HCT116 (cell line): ENCODE measurements at regions not wholly inside any gene's neighbourhood (a gene's known extent, or its start where the extent isn't known, plus 50 kb on each side); places are given as distances from the start of the nearest gene placed in this dataset.

Experiments
- ATAC-seq: fragments of 200-7000 bp; cut with Tn5 transposase; 2 replicates; pipeline ENCODE4 v1.9.1; 2020; ENCODE audit warnings: mild to moderate bottlenecking, moderate library complexity
- BruUV-seq: library from RNA; stranded (reverse); fragments of 400-500 nt; replicated peaks from 2 replicates; lab custom pipeline; 2021; lab: Mats Ljungman, UMichigan
- CTCF ChIA-PET: fragments of 300-600 bp; sonication (Branson Sonifier 250); formaldehyde crosslinking; loops from one replicate; lab custom pipeline; 2021; ENCODE audit warnings: antibody characterized with exemption; lab: Charles Lee
- POLR2A ChIA-PET: fragments of 300-600, 350-600 bp; sonication (Branson Sonifier 250); formaldehyde crosslinking; loops from one replicate; lab custom pipeline; 2021; ENCODE audit warnings: antibody characterized with exemption; lab: Charles Lee
- RAD21 ChIA-PET, 2 experiments: fragments of 300-600 bp; sonication (Branson Sonifier 250); formaldehyde crosslinking; loops; one replicate each; lab custom pipeline; 2023; ENCODE audit warnings: low total read pairs in 2 of 2; ENCODE audit not compliant: uncharacterized antibody in 2 of 2, unreplicated experiment in 2 of 2, low non-redundant PET in 1 of 2; lab: Charles Lee
- DNase-seq: peaks from one replicate; pipeline ENCODE4 v3.0.0-alpha.2; 2010; ENCODE audit warnings: low read depth, low spot score
- H2AFZ ChIP-seq: fragments of 200-600 bp; shearing (Covaris generic), sonication (generic); 2 replicates; pipeline ENCODE4 v1.6.1; 2017; ENCODE audit warnings: low read depth, mixed run types, mixed read lengths, antibody characterized with exemption, low read length; ENCODE audit not compliant: poor library complexity, severe bottlenecking
- H3K27ac ChIP-seq: 2 replicates; pipeline ENCODE4 v1.5.1; 2012; ENCODE audit warnings: low read depth, low read length
- H3K27me3 ChIP-seq: fragments of 200-600 bp; sonication (generic); 2 replicates; pipeline ENCODE4 v1.6.1; 2016; ENCODE audit warnings: mixed run types, low read length, mixed read lengths; ENCODE audit not compliant: insufficient read depth
- H3K36me3 ChIP-seq, 2 experiments: fragments of 200-500 bp in 1 of 2; fragments of 200-600 bp in 1 of 2; sonication (Bioruptor generic) in 1 of 2; sonication (generic) in 1 of 2; 2 replicates each; pipeline versions ENCODE4 v1.5.1 to v1.6.1; 2014 to 2016; ENCODE audit warnings: low read length in 2 of 2, inconsistent platforms in 1 of 2, mixed read lengths in 1 of 2, mixed run types in 1 of 2; ENCODE audit not compliant: insufficient read depth in 2 of 2, control insufficient read depth in 1 of 2
- H3K4me1 ChIP-seq, 2 experiments: fragments of 200-600 bp in 1 of 2; sonication (generic) in 1 of 2; 2 replicates each; pipeline versions ENCODE4 v1.5.1 to v1.6.1; 2012 to 2017; ENCODE audit warnings: low read length in 2 of 2, inconsistent platforms in 1 of 2, mild to moderate bottlenecking in 1 of 2, mixed read lengths in 1 of 2, mixed run types in 1 of 2, moderate library complexity in 1 of 2; ENCODE audit not compliant: insufficient read depth in 2 of 2, control insufficient read depth in 1 of 2
- H3K4me2 ChIP-seq: fragments of 200-600 bp; sonication (generic); 2 replicates; pipeline ENCODE4 v1.6.1; 2017; ENCODE audit warnings: mixed run types, low read length, mixed read lengths
- H3K4me3 ChIP-seq, 2 experiments: fragments of 200-600 bp in 1 of 2; sonication (generic) in 1 of 2; replicated peaks in 1 of 2; 2 replicates each; pipeline ENCODE4 v1.5.1; 2011 to 2016; ENCODE audit warnings: low read length in 2 of 2, control low read depth in 1 of 2, low read depth in 1 of 2, mild to moderate bottlenecking in 1 of 2, mixed read lengths in 1 of 2, mixed run types in 1 of 2
- H3K79me2 ChIP-seq: fragments of 200-600 bp; sonication (generic); 2 replicates; pipeline ENCODE4 v1.6.1; 2017; ENCODE audit warnings: mild to moderate bottlenecking, mixed run types, low read length, moderate library complexity, mixed read lengths; ENCODE audit not compliant: insufficient read depth
- H3K9ac ChIP-seq: fragments of 200-600 bp; sonication (generic); 2 replicates; pipeline ENCODE4 v1.6.1; 2016; ENCODE audit warnings: low read length, mixed read lengths
- H3K9me2 ChIP-seq: fragments of 200-600 bp; sonication (generic), shearing (Covaris generic); 2 replicates; pipeline ENCODE4 v1.6.1; 2017; ENCODE audit warnings: mixed run types, mild to moderate bottlenecking, moderate library complexity; ENCODE audit not compliant: insufficient read depth
- H3K9me3 ChIP-seq, 2 experiments: fragments of 200-500 bp in 1 of 2; fragments of 200-600 bp in 1 of 2; sonication (Bioruptor generic) in 1 of 2; sonication (generic) in 1 of 2; 2 replicates each; pipeline ENCODE4 v1.6.1; 2014 to 2017; ENCODE audit warnings: low read length in 2 of 2, mixed read lengths in 2 of 2, inconsistent platforms in 1 of 2, low read depth in 1 of 2, mild to moderate bottlenecking in 1 of 2, mixed run types in 1 of 2, moderate library complexity in 1 of 2; ENCODE audit not compliant: control insufficient read depth in 1 of 2, insufficient read depth in 1 of 2
- H4K20me1 ChIP-seq: fragments of 200-600 bp; sonication (generic), shearing (Covaris generic); 2 replicates; pipeline ENCODE4 v1.6.1; 2017; ENCODE audit warnings: mixed run types, mild to moderate bottlenecking, moderate library complexity; ENCODE audit not compliant: insufficient read depth
- CBX3 ChIP-seq: IDR thresholded peaks from 2 replicates; pipeline ENCODE4 v1.6.1; 2012; ENCODE audit warnings: low read depth
- CTCF ChIP-seq, 3 experiments: fragments of 200-600 bp in 1 of 3; sonication (generic) in 1 of 3; IDR thresholded peaks in 2 of 3; conservative IDR thresholded peaks in 1 of 3; 2 replicates each; pipeline ENCODE4 v1.5.1; 2012 to 2017; ENCODE audit warnings: low read depth in 2 of 3, low read length in 2 of 3, antibody characterized with exemption in 1 of 3, borderline replicate concordance in 1 of 3, control low read depth in 1 of 3, mild to moderate bottlenecking in 1 of 3, mixed read lengths in 1 of 3, mixed run types in 1 of 3, moderate library complexity in 1 of 3; ENCODE audit not compliant: insufficient read depth in 1 of 3
- EGR1 ChIP-seq: IDR thresholded peaks from 2 replicates; pipeline ENCODE4 v1.6.1; 2012; ENCODE audit warnings: low read depth
- ELF1 ChIP-seq: IDR thresholded peaks from 2 replicates; pipeline ENCODE4 v1.6.1; 2012; ENCODE audit warnings: low read depth, borderline replicate concordance
- EZH2 ChIP-seq: fragments of 200-600 bp; sonication (generic); IDR thresholded peaks from 2 replicates; pipeline ENCODE4 v1.6.1; 2017; ENCODE audit warnings: antibody characterized with exemption, mixed run types
- EZH2phosphoT487 ChIP-seq: fragments of 200-600 bp; IDR thresholded peaks from 2 replicates; pipeline ENCODE4 v1.6.1; 2018; ENCODE audit warnings: antibody characterized with exemption, borderline replicate concordance
- JUND ChIP-seq: IDR thresholded peaks from 2 replicates; pipeline ENCODE4 v1.6.1; 2012
- POLR2A ChIP-seq: IDR thresholded peaks from 2 replicates; pipeline ENCODE4 v1.7.0; 2011; ENCODE audit warnings: borderline replicate concordance; ENCODE audit not compliant: insufficient read depth, insufficient read length; ENCODE audit errors: extremely low read depth
- POLR2AphosphoS5 ChIP-seq: IDR thresholded peaks from 2 replicates; pipeline ENCODE4 v1.6.1; 2011; ENCODE audit warnings: mild to moderate bottlenecking, low read depth, low read length, moderate library complexity
- RAD21 ChIP-seq: IDR thresholded peaks from 2 replicates; pipeline ENCODE4 v1.6.1; 2012; ENCODE audit warnings: low read depth, mild to moderate bottlenecking
- SP1 ChIP-seq: IDR thresholded peaks from 2 replicates; pipeline ENCODE4 v1.6.1; 2012; ENCODE audit warnings: low read depth
- SRF ChIP-seq: IDR thresholded peaks from 2 replicates; pipeline ENCODE4 v1.6.1; 2012; ENCODE audit warnings: low read depth
- TCF7L2 ChIP-seq: IDR thresholded peaks from 2 replicates; pipeline ENCODE4 v1.7.0; 2011; ENCODE audit warnings: borderline replicate concordance, inconsistent platforms; ENCODE audit not compliant: insufficient read depth, insufficient read length; ENCODE audit errors: extremely low read depth
- ZBTB33 ChIP-seq: IDR thresholded peaks from 2 replicates; pipeline ENCODE4 v1.6.1; 2011; ENCODE audit warnings: mild to moderate bottlenecking, low read length, moderate library complexity; ENCODE audit not compliant: insufficient replicate concordance; ENCODE audit errors: extremely low read depth
- ZFX ChIP-seq: fragments of 450-650 bp; IDR thresholded peaks from 2 replicates; pipeline ENCODE4 v1.6.1; 2017
- intact Hi-C: fragments of 100-400 bp; cut with micrococcal nuclease; formaldehyde crosslinking; loops from 2 replicates; pipeline ENCODE4 v1.10.0; 2022
- TF ChIP-seq, protein P1 (sequence below): IDR thresholded peaks from 2 replicates; pipeline ENCODE4 v1.6.1; 2012
- TF ChIP-seq, protein P2 (sequence below): IDR thresholded peaks from 2 replicates; pipeline ENCODE4 v1.6.1; 2012; ENCODE audit warnings: low read depth

DNA sequence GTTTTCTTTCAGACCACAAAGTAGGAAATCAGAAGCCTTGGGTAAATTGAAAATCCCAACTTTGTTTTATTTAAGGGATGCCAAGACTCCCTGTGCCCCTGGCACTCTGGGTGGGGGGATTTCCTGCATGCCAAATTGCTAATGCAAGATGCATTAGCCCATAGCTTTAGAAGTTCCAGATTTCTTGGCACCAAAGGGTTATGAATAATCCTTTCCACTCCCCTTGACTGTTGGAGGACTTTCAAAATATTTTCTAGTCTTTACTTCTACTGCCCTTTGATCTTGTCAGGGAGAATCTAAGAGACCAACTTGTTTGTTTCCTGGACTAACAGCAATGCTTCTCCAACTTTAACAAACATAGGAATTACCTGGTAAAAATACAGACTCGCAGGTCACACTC is 81.8 kb upstream of the TGIF1 start (continued):
- no peak for TF ChIP-seq CTCF (IDR thresholded peaks at IDR 0.05 in 2 of 3, conservative IDR thresholded peaks at IDR 0.05 in 1 of 3; ENCODE audit: borderline replicate concordance in 1 of 3, insufficient read depth in 1 of 3, low read depth in 2 of 3, low read length in 2 of 3)

- H3K4me2 ChIP-seq, result peak overlapping the region; percentile 59; the same call in 1 of the 2 replicates
- no peak overlapping the region for H3K27ac ChIP-seq
- BruUV-seq, result no TSS peak
Observed at GRCh38 chr18:3379685-3380084, 70.3 kb upstream of the TGIF1 start.

More at GRCh38 chr18:3379685-3380084, 70.3 kb upstream of the TGIF1 start:
- ATAC-seq (no peak), DNase-seq (no peak)
- TF ChIP-seq TCF7L2 (no peak), JUND (no peak), SRF (no peak), ZFX (no peak), ZBTB33 (no peak), POLR2A (no peak), EZH2 (no peak), RAD21 (no peak), EGR1 (no peak), ELF1 (no peak), CBX3 (no peak), POLR2AphosphoS5 (no peak), SP1 (no peak), EZH2phosphoT487 (no peak)
- TF ChIP-seq, protein P1, sequence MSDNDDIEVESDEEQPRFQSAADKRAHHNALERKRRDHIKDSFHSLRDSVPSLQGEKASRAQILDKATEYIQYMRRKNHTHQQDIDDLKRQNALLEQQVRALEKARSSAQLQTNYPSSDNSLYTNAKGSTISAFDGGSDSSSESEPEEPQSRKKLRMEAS, result no peak
- TF ChIP-seq, protein P2, sequence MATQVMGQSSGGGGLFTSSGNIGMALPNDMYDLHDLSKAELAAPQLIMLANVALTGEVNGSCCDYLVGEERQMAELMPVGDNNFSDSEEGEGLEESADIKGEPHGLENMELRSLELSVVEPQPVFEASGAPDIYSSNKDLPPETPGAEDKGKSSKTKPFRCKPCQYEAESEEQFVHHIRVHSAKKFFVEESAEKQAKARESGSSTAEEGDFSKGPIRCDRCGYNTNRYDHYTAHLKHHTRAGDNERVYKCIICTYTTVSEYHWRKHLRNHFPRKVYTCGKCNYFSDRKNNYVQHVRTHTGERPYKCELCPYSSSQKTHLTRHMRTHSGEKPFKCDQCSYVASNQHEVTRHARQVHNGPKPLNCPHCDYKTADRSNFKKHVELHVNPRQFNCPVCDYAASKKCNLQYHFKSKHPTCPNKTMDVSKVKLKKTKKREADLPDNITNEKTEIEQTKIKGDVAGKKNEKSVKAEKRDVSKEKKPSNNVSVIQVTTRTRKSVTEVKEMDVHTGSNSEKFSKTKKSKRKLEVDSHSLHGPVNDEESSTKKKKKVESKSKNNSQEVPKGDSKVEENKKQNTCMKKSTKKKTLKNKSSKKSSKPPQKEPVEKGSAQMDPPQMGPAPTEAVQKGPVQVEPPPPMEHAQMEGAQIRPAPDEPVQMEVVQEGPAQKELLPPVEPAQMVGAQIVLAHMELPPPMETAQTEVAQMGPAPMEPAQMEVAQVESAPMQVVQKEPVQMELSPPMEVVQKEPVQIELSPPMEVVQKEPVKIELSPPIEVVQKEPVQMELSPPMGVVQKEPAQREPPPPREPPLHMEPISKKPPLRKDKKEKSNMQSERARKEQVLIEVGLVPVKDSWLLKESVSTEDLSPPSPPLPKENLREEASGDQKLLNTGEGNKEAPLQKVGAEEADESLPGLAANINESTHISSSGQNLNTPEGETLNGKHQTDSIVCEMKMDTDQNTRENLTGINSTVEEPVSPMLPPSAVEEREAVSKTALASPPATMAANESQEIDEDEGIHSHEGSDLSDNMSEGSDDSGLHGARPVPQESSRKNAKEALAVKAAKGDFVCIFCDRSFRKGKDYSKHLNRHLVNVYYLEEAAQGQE, result no peak
- H3K9me3 ChIP-seq, result no peaks in the 10 kb centered on the region
- RAD21 ChIA-PET, result no interaction called here
- no peaks in the 10 kb centered on the region for H3K27me3 ChIP-seq
- H3K36me3 ChIP-seq, result no peaks in the 10 kb centered on the region
- H3K4me1 ChIP-seq, result peaks cover 10 to 13% of the 10 kb centered on the region in 2 experiments; a peak in 3 of 4 replicates
- intact Hi-C loops, result loop anchor here (10.0 kb wide), 1 partner anchor 65 kb away; no protein-coding TSS in a partner anchor
- H3K4me3 ChIP-seq, result no peak overlapping the region
- H4K20me1 ChIP-seq, result no peaks in the 10 kb centered on the region
- CTCF ChIA-PET, result interaction anchor here (1.7 kb wide), 1 partner anchor 83 kb away, joined by 5 read pairs; no protein-coding TSS in a partner anchor
- H3K9ac ChIP-seq, result no peak overlapping the region
- POLR2A ChIA-PET, result no interaction called here
- no peaks in the 10 kb centered on the region for H3K9me2 ChIP-seq
- H2AFZ ChIP-seq, result peak overlapping the region; percentile 94
- H3K79me2 ChIP-seq, result no peaks in the 10 kb centered on the region
